Astrocyte (in vitro differentiated cells and primary cell): ENCODE measurements at regions not wholly inside any gene's neighbourhood (a gene's known extent, or its start where the extent isn't known, plus 50 kb on each side); places are given as distances from the start of the nearest gene placed in this dataset.

Experiments
- EZH2 ChIP-seq: IDR thresholded peaks from 2 replicates; pipeline ENCODE4 v1.6.1; 2012; ENCODE audit warnings: mild to moderate bottlenecking, low read length, inconsistent platforms; ENCODE audit not compliant: insufficient read depth
- TF ChIP-seq, protein P1 (sequence below): IDR thresholded peaks from 2 replicates; pipeline ENCODE4 v1.5.1; 2011; ENCODE audit warnings: low read depth, mild to moderate bottlenecking, inconsistent platforms, low read length, moderate library complexity; ENCODE audit not compliant: insufficient read depth

- TF ChIP-seq, protein P1, sequence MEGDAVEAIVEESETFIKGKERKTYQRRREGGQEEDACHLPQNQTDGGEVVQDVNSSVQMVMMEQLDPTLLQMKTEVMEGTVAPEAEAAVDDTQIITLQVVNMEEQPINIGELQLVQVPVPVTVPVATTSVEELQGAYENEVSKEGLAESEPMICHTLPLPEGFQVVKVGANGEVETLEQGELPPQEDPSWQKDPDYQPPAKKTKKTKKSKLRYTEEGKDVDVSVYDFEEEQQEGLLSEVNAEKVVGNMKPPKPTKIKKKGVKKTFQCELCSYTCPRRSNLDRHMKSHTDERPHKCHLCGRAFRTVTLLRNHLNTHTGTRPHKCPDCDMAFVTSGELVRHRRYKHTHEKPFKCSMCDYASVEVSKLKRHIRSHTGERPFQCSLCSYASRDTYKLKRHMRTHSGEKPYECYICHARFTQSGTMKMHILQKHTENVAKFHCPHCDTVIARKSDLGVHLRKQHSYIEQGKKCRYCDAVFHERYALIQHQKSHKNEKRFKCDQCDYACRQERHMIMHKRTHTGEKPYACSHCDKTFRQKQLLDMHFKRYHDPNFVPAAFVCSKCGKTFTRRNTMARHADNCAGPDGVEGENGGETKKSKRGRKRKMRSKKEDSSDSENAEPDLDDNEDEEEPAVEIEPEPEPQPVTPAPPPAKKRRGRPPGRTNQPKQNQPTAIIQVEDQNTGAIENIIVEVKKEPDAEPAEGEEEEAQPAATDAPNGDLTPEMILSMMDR, result no peak
- TF ChIP-seq EZH2, result no peak
Measured at GRCh38 chr6:54758340-54758739, 88.2 kb upstream of the FAM83B start.
